ENCODE measurements at regions not wholly inside any gene's neighbourhood (a gene's known extent, or its start where the extent isn't known, plus 50 kb on each side); places are given as distances from the start of the nearest gene placed in this dataset.
A peak's percentile ranks its signal among the peaks of the same experiment; 100 is the strongest.

- ATAC-seq (no peak), DNase-seq (no peak)
- intact Hi-C loops (cut with DNase I) = no loop called here
- Histone ChIP-seq H3K9me3 (no peaks in the 10 kb centered on the region), H3K27me3 (no peaks in the 10 kb centered on the region), H3K27ac (no peak overlapping the region), H3K4me1 (peaks cover 0 to 11% (median 3%) of the 10 kb centered on the region in 4 donors), H3K4me3 (no peak overlapping the region), H3K36me3 (no peaks in the 10 kb centered on the region)
- WGBS (ENCODE audit: insufficient coverage, low coverage, low lambda C conversion rate, missing lambda C conversion rate) = 89% methylated on average over 2 of the region's 4 CpGs
- TF ChIP-seq POLR2A (IDR thresholded peaks at IDR 0.05) = no peak
- TF ChIP-seq CTCF (IDR thresholded peaks at IDR 0.05) = no peak
Observed at GRCh38 chr1:8111560-8111959, 85.5 kb upstream of the ERRFI1 start.

- 78% methylated on average over 4 of the region's 4 CpGs for WGBS (ENCODE audit: insufficient coverage, low coverage, low lambda C conversion rate, missing lambda C conversion rate)
- no peak overlapping the region for H3K4me3 ChIP-seq
- DNase-seq (no peak), ATAC-seq (no peak)
- TF ChIP-seq CTCF (IDR thresholded peaks at IDR 0.05) (no peak), POLR2A (IDR thresholded peaks at IDR 0.05) (no peak)
- no peaks in the 10 kb centered on the region for H3K27me3 ChIP-seq
- intact Hi-C loops (cut with DNase I) = no loop called here
- H3K4me1 ChIP-seq = no peaks in the 10 kb centered on the region
- H3K36me3 ChIP-seq = no peaks in the 10 kb centered on the region
- no peak overlapping the region for H3K27ac ChIP-seq
- H3K9me3 ChIP-seq = no peaks in the 10 kb centered on the region
Observed at GRCh38 chr1:8109216-8109615, 83.1 kb upstream of the ERRFI1 start.

- 100% methylated on average over 1 of the region's 4 CpGs for WGBS (ENCODE audit: insufficient coverage, low coverage, low lambda C conversion rate, missing lambda C conversion rate)
- H3K9me3 ChIP-seq = no peaks in the 10 kb centered on the region
- H3K4me3 ChIP-seq = no peak overlapping the region
- H3K27me3 ChIP-seq = no peaks in the 10 kb centered on the region
- DNase-seq (no peak), ATAC-seq (no peak)
- H3K27ac ChIP-seq = no peak overlapping the region
- TF ChIP-seq POLR2A (IDR thresholded peaks at IDR 0.05) = no peak
- TF ChIP-seq CTCF (IDR thresholded peaks at IDR 0.05) = no peak
- no peaks in the 10 kb centered on the region for H3K36me3 ChIP-seq
- no peaks in the 10 kb centered on the region for H3K4me1 ChIP-seq
- intact Hi-C loops (cut with DNase I) = no loop called here
Observed at GRCh38 chr1:8107897-8108296, 81.8 kb upstream of the ERRFI1 start.

GRCh38 chr1:8104278-8105236 is 78.4 kb upstream of the ERRFI1 start:
- TF ChIP-seq CTCF (IDR thresholded peaks at IDR 0.05) (no peak), POLR2A (IDR thresholded peaks at IDR 0.05) (no peak)
- Histone ChIP-seq H3K27ac (no peak overlapping the region), H3K36me3 (no peaks in the 10 kb centered on the region), H3K4me3 (no peak overlapping the region), H3K27me3 (no peaks in the 10 kb centered on the region), H3K4me1 (no peaks in the 10 kb centered on the region), H3K9me3 (no peaks in the 10 kb centered on the region)
- DNase-seq (no peak), ATAC-seq (peak; percentile 22 to 65 (median 44))
- intact Hi-C loops (cut with DNase I) = no loop called here
- 79% methylated on average over 11 of the region's 16 CpGs for WGBS (ENCODE audit: insufficient coverage, low coverage, low lambda C conversion rate, missing lambda C conversion rate)
